ENCODE measurements at regions not wholly inside any gene's neighbourhood (a gene's known extent, or its start where the extent isn't known, plus 50 kb on each side); places are given as distances from the start of the nearest gene placed in this dataset.

GRCh38 chr15:62611002-62611401 is 431.5 kb upstream of the TPM1 start:
- TF ChIP-seq CTCF (optimal IDR thresholded peaks at IDR 0.05 in 1 of 3, IDR thresholded peaks at IDR 0.05 in 1 of 3, conservative IDR thresholded peaks at IDR 0.05 in 1 of 3; ENCODE audit: extremely low read depth in 1 of 3, insufficient read depth in 2 of 3, low read length in 3 of 3), result no peak
- TF ChIP-seq EZH2 (IDR thresholded peaks at IDR 0.05; ENCODE audit: low read length), result no peak

All from keratinocyte (primary cell).